Transverse colon (tissue), 4 donors: ENCODE measurements at regions not wholly inside any gene's neighbourhood (a gene's known extent, or its start where the extent isn't known, plus 50 kb on each side); places are given as distances from the start of the nearest gene placed in this dataset.

ENCODE experiments used
- DNase-seq: peaks from one replicate; pipeline ENCODE4 v3.0.0-alpha.2; 2019
- H3K27ac ChIP-seq, 4 donors: fragments of 200-600 bp; sonication (generic); 2 replicates each; pipeline ENCODE4 v1.5.1; 2016 to 2018; ENCODE audit warnings: inconsistent platforms in 4 of 4
- H3K27me3 ChIP-seq: fragments of 200-600 bp; sonication (generic); 2 replicates; pipeline ENCODE4 v1.5.1; 2017; ENCODE audit warnings: inconsistent platforms
- H3K36me3 ChIP-seq, 4 donors: fragments of 200-600 bp; sonication (generic); 2 replicates each; pipeline ENCODE4 v1.5.1; 2017 to 2019; ENCODE audit warnings: inconsistent platforms in 4 of 4
- H3K4me1 ChIP-seq, 4 donors: fragments of 200-600 bp; sonication (generic); 2 replicates each; pipeline ENCODE4 v1.5.1; 2017 to 2020; ENCODE audit warnings: inconsistent platforms in 4 of 4
- H3K4me3 ChIP-seq, 4 donors: fragments of 200-600 bp; sonication (generic); 1 replicate in 1 of 4; 2 replicates in 3 of 4; pipeline versions ENCODE4 v1.5.1 to v1.6.1; 2017 to 2019; ENCODE audit warnings: inconsistent platforms in 4 of 4
- H3K9me3 ChIP-seq, 2 donors: fragments of 200-600 bp; sonication (generic); 2 replicates each; pipeline ENCODE4 v1.5.1; 2017 to 2019; ENCODE audit warnings: inconsistent platforms in 2 of 2
- CTCF ChIP-seq, 5 experiments: fragments of 200-600 bp in 3 of 5; fragments of 450-650 bp in 2 of 5; sonication (generic) in 3 of 5; IDR thresholded peaks; 1 replicate in 2 of 5; 2 replicates in 3 of 5; pipeline ENCODE4 v1.5.1; 2016 to 2017; ENCODE audit warnings: antibody characterized with exemption in 5 of 5, inconsistent platforms in 3 of 5, mild to moderate bottlenecking in 2 of 5, moderate library complexity in 1 of 5
- EP300 ChIP-seq: sonication (generic); formaldehyde crosslinking; IDR thresholded peaks from one replicate; pipeline ENCODE4 v1.6.1; 2017; ENCODE audit warnings: antibody characterized with exemption, low read depth
- POLR2A ChIP-seq: fragments of 450-650 bp; IDR thresholded peaks from one replicate; pipeline ENCODE4 v1.6.1; 2016; ENCODE audit warnings: antibody characterized with exemption, mild to moderate bottlenecking, moderate library complexity
- POLR2AphosphoS5 ChIP-seq, 3 donors: sonication (generic); formaldehyde crosslinking; IDR thresholded peaks; one replicate each; pipeline ENCODE4 v1.6.1; 2016; ENCODE audit warnings: antibody characterized with exemption in 3 of 3
- WGBS, 2 donors: methylation state at CpG; one replicate each; pipeline ENCODE4 v1.1.5; 2018; ENCODE audit warnings: low coverage in 1 of 2; 5-methylcytosine and 5-hydroxymethylcytosine counted together
- in situ Hi-C, 4 donors: fragments of 200-750 bp; cut with MboI; loops; one replicate each; pipeline versions ENCODE4 v1.15.0 to v1.15.1; 2017; ENCODE audit warnings: low sequenced_read_pairs in 3 of 4, low pct_ligation_motif_present in 1 of 4, low pct_unique_long_range_greater_than_20kb in 1 of 4
- intact Hi-C: fragments of 100-400 bp; cut with DNase I; formaldehyde crosslinking; loops from one replicate; pipeline ENCODE4 v1.15.1; 2023; ENCODE audit warnings: low total_unique reads

GRCh38 chr15:35748105-35748504, 202.1 kb upstream of the DPH6 start:
- 95 to 100% methylated on average over 1 to 5 of the region's 5 CpGs for WGBS, 2 donors
- DNase-seq: no peak
- no peaks in the 10 kb centered on the region for H3K27me3 ChIP-seq
- H3K36me3 ChIP-seq: no peaks in the 10 kb centered on the region
- H3K9me3 ChIP-seq: no peaks in the 10 kb centered on the region
- no peak for TF ChIP-seq EP300
- TF ChIP-seq CTCF (IDR thresholded peaks at IDR 0.05): no peak
- TF ChIP-seq POLR2AphosphoS5 (IDR thresholded peaks at IDR 0.05): no peak
- no peak for TF ChIP-seq POLR2A
- H3K4me3 ChIP-seq: no peak overlapping the region
- in situ Hi-C loops (no loop called here), intact Hi-C loops (no loop called here)
- peaks cover 0 to 6% (median 0%) of the 10 kb centered on the region in 4 donors for H3K4me1 ChIP-seq
- H3K27ac ChIP-seq: no peak overlapping the region

DNA sequence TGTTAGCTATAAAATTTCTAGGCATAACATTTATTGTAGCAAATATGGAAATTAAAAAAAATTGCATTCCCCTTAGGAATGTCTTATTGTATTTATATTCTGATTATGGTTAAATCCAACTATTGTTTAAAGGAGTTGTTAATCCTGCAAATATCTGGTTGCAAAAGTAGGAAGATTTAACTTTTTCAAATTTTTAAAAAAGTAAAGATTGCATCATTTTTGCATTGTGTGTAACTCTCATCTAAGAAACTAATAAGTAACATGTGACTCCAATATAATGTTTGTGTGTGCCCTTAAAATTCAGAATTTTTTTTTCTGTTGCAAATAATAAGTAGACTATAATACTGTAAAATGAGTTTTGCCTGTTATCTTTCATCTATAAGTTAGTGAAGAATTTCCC, 204.1 kb upstream of the DPH6 start:
- TF ChIP-seq POLR2AphosphoS5 (IDR thresholded peaks at IDR 0.05): no peak
- no peak for TF ChIP-seq EP300
- TF ChIP-seq CTCF (IDR thresholded peaks at IDR 0.05): no peak
- no peak for TF ChIP-seq POLR2A
- H3K27me3 ChIP-seq: no peaks in the 10 kb centered on the region
- H3K9me3 ChIP-seq: no peaks in the 10 kb centered on the region
- H3K4me1 ChIP-seq: peaks cover 0 to 6% (median 0%) of the 10 kb centered on the region in 4 donors
- in situ Hi-C loops: no loop called here
- no peak overlapping the region for H3K4me3 ChIP-seq
- no peaks in the 10 kb centered on the region for H3K36me3 ChIP-seq
- H3K27ac ChIP-seq: no peak overlapping the region
- intact Hi-C loops: no loop called here
- no peak for DNase-seq

GRCh38 chr15:35751413-35752133, 205.6 kb upstream of the DPH6 start:
- no peak overlapping the region for H3K4me3 ChIP-seq

GRCh38 chr15:35752134-35752466, 206.1 kb upstream of the DPH6 start:
- no peak for DNase-seq
- Histone ChIP-seq H3K9me3 (no peaks in the 10 kb centered on the region), H3K4me3 (no peak overlapping the region), H3K27me3 (no peaks in the 10 kb centered on the region), H3K4me1 (peaks cover 0 to 6% (median under 1%) of the 10 kb centered on the region in 4 donors), H3K27ac (no peak overlapping the region), H3K36me3 (no peaks in the 10 kb centered on the region)
- intact Hi-C loops: no loop called here
- TF ChIP-seq EP300 (no peak), POLR2A (no peak), CTCF (IDR thresholded peaks at IDR 0.05) (no peak), POLR2AphosphoS5 (IDR thresholded peaks at IDR 0.05) (no peak)
- 62 to 67% methylated on average over 5 of the region's 5 CpGs for WGBS, 2 donors
- in situ Hi-C loops: no loop called here

More at GRCh38 chr15:35751413-35752133, 205.6 kb upstream of the DPH6 start:
- peak; percentile 69 for DNase-seq
- intact Hi-C loops (no loop called here), in situ Hi-C loops (no loop called here)
- no peak for TF ChIP-seq POLR2AphosphoS5 (IDR thresholded peaks at IDR 0.05)
- TF ChIP-seq CTCF (IDR thresholded peaks at IDR 0.05): peak; percentile 56 to 79 (median 69)
- H3K4me1 ChIP-seq: peaks cover 0 to 6% (median 0%) of the 10 kb centered on the region in 4 donors
- no peaks in the 10 kb centered on the region for H3K9me3 ChIP-seq
- no peaks in the 10 kb centered on the region for H3K27me3 ChIP-seq
- no peak overlapping the region for H3K27ac ChIP-seq
- WGBS, 2 donors: 23 to 31% methylated on average over 14 of the region's 14 CpGs
- H3K36me3 ChIP-seq: no peaks in the 10 kb centered on the region
